Right atrium auricular region (tissue), 2 donors: ENCODE measurements at regions not wholly inside any gene's neighbourhood (a gene's known extent, or its start where the extent isn't known, plus 50 kb on each side); places are given as distances from the start of the nearest gene placed in this dataset.
A peak's percentile ranks its signal among the peaks of the same experiment; 100 is the strongest.

Source experiments
- DNase-seq: peaks from one replicate; pipeline ENCODE4 v3.0.0-alpha.2; 2019; ENCODE audit warnings: low spot score
- H3K27ac ChIP-seq, 2 donors: fragments of 200-600 bp; sonication (generic); 1 replicate in 1 of 2; 2 replicates in 1 of 2; pipeline ENCODE4 v1.5.1; 2016 to 2019
- H3K27me3 ChIP-seq, 2 donors: fragments of 200-600 bp; sonication (generic); one replicate each; pipeline versions ENCODE4 v1.5.1 to v1.6.0; 2017 to 2019
- H3K36me3 ChIP-seq: fragments of 200-600 bp; sonication (generic); one replicate; pipeline ENCODE4 v1.5.1; 2016
- H3K4me1 ChIP-seq, 2 donors: fragments of 200-600 bp; sonication (generic); one replicate each; pipeline versions ENCODE4 v1.5.1 to v1.6.0; 2017 to 2019
- H3K4me3 ChIP-seq, 2 donors: fragments of 200-600 bp; sonication (generic); 1 replicate in 1 of 2; 2 replicates in 1 of 2; pipeline ENCODE4 v1.5.1; 2017 to 2019; ENCODE audit warnings: mild to moderate bottlenecking in 1 of 2, moderate library complexity in 1 of 2
- H3K9me3 ChIP-seq, 2 donors: fragments of 200-600 bp; sonication (generic); one replicate each; pipeline ENCODE4 v1.5.1; 2019
- TF ChIP-seq, protein P1 (sequence below), 2 donors: fragments of 200-600 bp; sonication (generic); IDR thresholded peaks; one replicate each; pipeline ENCODE4 v1.5.1; 2019; ENCODE audit warnings: antibody characterized with exemption in 2 of 2

DNA sequence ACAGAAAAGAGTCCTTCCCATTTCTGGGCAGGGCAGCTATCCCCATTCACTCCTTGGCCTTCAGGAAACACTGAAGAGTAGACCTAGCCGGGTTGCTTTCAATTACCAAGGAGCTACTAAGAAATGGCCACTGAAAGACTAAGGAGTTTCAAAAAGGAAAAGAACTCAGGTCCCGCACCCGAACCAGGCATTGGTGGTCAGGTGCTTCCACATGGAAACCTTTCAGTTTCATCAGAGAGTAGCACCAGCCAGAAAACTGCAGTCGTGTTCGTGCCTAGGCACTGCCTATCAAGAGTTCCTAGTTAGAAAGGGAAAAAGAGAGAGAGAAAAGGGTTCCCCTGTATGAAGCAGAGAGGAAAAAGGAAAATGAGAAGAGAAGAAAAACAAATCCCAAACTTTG is 237.9 kb downstream of the KLHL4 start:
- H3K9me3 ChIP-seq = peaks cover 3 to 16% of the 10 kb centered on the region in 2 donors
- H3K27ac ChIP-seq = no peak overlapping the region
- TF ChIP-seq, protein P1, sequence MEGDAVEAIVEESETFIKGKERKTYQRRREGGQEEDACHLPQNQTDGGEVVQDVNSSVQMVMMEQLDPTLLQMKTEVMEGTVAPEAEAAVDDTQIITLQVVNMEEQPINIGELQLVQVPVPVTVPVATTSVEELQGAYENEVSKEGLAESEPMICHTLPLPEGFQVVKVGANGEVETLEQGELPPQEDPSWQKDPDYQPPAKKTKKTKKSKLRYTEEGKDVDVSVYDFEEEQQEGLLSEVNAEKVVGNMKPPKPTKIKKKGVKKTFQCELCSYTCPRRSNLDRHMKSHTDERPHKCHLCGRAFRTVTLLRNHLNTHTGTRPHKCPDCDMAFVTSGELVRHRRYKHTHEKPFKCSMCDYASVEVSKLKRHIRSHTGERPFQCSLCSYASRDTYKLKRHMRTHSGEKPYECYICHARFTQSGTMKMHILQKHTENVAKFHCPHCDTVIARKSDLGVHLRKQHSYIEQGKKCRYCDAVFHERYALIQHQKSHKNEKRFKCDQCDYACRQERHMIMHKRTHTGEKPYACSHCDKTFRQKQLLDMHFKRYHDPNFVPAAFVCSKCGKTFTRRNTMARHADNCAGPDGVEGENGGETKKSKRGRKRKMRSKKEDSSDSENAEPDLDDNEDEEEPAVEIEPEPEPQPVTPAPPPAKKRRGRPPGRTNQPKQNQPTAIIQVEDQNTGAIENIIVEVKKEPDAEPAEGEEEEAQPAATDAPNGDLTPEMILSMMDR (IDR thresholded peaks at IDR 0.05) = no peak
- H3K36me3 ChIP-seq = no peaks in the 10 kb centered on the region
- H3K4me3 ChIP-seq = no peak overlapping the region
- DNase-seq = no peak
- no peaks in the 10 kb centered on the region for H3K27me3 ChIP-seq
- H3K4me1 ChIP-seq = no peaks in the 10 kb centered on the region

DNA sequence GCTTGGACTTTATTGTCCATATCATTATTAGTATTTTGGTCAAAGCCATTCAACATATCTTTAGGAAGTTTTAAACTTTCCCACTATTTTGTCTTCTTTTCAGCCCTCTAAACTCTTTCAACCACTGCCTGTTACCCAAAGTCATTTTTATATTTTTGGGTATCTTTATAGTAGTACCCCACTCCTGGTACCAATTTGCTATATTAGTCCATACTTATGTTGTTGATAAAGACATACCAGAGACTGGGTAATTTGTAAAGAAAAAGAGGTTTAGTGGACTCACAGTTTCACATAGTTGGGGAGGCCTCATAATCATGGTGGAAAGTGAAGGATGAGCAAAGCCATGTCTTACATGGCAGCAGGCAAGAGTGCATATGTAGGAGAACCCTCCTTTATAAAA is 271.4 kb downstream of the KLHL4 start:
- Histone ChIP-seq H3K36me3 (no peaks in the 10 kb centered on the region), H3K27me3 (no peaks in the 10 kb centered on the region), H3K9me3 (peaks cover 0 to 21% of the 10 kb centered on the region in 2 donors), H3K4me1 (no peaks in the 10 kb centered on the region), H3K4me3 (no peak overlapping the region), H3K27ac (no peak overlapping the region)
- TF ChIP-seq, protein P1 (IDR thresholded peaks at IDR 0.05) = no peak
- no peak for DNase-seq

DNA sequence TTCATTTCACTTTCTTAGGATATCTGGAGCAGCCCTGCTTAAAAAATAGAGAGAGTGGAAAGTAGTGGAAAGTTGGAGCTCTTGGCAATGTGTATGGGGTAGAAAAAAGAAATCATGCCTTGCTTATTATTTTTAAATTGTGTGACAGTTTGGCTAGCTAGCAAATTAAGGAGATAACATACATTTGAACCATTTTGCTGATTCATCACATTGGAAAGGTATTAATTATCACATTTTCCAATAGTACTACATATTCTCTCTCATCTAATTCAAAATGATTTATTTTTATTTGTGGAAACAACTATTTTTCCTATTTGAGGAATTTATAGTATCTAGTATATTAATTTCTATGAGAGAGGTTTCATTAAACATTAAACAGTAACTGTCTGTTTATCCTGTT is 280.4 kb downstream of the KLHL4 start:
- no peak overlapping the region for H3K27ac ChIP-seq
- no peaks in the 10 kb centered on the region for H3K4me1 ChIP-seq
- DNase-seq = no peak
- TF ChIP-seq, protein P1 (IDR thresholded peaks at IDR 0.05) = no peak
- no peaks in the 10 kb centered on the region for H3K27me3 ChIP-seq
- H3K4me3 ChIP-seq = no peak overlapping the region
- no peaks in the 10 kb centered on the region for H3K36me3 ChIP-seq
- H3K9me3 ChIP-seq = peaks cover 0 to 3% of the 10 kb centered on the region in 2 donors

DNA sequence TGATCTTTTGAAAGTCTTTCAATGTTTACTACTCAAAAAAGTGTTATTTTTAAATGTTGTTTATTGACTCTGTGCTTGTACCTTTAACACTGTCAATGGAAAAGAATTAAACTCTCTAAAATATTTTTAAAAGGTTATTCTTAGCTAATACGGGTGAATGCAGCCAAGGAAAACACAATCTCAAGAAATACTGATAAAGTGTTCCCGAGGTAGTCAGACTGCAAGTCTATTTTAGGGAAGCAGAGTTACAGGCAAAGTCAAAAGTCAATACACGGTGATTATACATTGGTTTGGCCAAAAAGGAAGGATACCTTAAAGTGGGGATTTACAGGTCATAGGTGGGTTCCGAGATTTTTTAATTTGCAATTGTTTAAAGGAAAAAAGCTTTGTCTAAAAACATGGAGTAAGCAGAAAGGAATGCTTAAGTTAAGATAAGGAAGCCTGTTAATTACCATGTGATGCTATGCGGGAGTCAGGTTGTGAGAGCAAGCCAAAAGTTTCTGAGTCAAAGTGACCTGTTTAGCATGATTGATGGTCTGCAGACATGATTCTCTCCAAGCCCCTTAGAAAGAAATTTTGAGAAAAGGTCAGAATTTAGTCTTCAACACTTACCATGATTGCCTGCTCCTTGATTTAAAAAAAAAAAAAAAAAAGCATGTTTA is 288.4 kb downstream of the KLHL4 start:
- Histone ChIP-seq H3K36me3 (no peaks in the 10 kb centered on the region), H3K4me1 (no peaks in the 10 kb centered on the region), H3K27me3 (no peaks in the 10 kb centered on the region), H3K4me3 (no peak overlapping the region), H3K9me3 (no peaks in the 10 kb centered on the region), H3K27ac (peak overlapping the region in 1 of 2 donors; percentile 19)
- TF ChIP-seq, protein P1 (IDR thresholded peaks at IDR 0.05) = no peak
- no peak for DNase-seq

DNA sequence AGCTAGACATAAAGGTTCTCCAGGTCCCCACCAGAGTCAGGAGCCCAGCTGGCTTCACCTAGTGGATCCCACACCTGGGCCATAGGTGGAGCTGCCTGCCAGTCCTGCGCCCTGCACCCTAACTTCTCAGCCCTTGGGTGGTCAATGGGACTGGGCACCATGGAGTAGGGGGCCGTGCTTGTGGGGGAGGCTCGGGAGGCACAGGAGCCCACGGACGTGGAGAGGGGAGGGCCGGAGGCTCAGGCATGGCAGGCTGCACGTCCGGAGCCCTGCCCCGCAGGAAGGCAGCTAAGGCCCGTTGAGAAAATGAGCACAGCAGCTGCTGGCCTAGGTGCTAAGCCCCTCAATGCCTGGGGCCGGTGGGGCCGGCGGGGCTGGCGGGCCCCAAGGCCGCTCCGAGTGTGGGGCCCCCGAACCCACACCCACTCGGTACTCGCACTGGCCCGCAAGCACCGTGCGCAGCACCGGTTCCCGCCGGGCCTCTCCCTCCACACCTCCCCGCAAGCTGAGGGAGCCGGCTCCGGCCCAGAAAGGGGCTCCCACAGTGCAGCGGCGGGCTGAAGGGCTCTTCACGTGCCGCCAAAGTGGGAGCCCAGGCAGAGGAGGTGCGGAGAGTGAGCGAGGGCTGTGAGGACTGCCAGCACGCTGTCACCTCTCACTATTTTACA is 291.1 kb downstream of the KLHL4 start:
- Histone ChIP-seq H3K4me1 (no peaks in the 10 kb centered on the region), H3K27ac (no peak overlapping the region), H3K36me3 (no peaks in the 10 kb centered on the region), H3K4me3 (no peak overlapping the region), H3K27me3 (no peaks in the 10 kb centered on the region), H3K9me3 (no peaks in the 10 kb centered on the region)
- TF ChIP-seq, protein P1 (IDR thresholded peaks at IDR 0.05) = no peak
- no peak for DNase-seq
